ENCODE measurements at regions not wholly inside any gene's neighbourhood (a gene's known extent, or its start where the extent isn't known, plus 50 kb on each side); places are given as distances from the start of the nearest gene placed in this dataset.

DNA sequence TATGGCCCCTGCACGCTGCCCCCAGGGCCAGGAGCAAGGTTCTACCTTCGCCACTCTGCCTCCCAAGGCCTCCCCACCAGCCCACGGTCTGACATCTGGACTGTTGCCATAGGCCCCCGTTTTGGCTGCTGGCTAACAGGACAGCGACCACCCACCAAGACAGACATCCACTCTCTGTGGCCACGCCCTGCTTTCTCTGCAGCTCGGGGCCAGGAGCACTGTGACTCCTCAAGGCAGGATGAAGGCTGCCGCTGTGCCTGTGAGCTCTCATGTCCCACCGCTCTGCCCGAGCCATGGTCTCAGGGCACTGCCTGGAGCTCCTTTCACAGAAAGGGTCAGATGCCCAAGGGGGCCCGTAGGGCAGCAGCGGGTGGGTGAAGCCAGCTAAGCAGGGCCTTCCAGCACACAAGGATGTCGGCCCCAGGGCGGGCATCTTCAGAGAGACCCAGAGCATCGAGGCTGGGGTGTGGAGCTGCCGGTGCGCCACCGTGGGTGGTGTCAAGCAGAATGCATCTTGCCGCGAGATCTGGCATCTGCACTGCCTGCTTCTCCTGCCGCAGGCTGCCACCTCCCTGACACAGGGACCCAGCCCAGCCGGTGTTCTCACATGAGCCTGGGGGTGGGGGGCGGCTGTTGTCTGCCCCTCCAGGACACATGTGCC, 92.2 kb upstream of the ADAMTS2 start:
- FAIRE-seq: no peak
- no peak for TF ChIP-seq POLR2AphosphoS5 (IDR thresholded peaks at IDR 0.05; ENCODE audit: insufficient read depth, low read depth, low read length)
- no peak for TF ChIP-seq JUN (IDR thresholded peaks at IDR 0.05; ENCODE audit: borderline replicate concordance, insufficient read depth, insufficient read length, low read depth)
- no peak for TF ChIP-seq POLR2A (IDR thresholded peaks at IDR 0.05; ENCODE audit: low read depth, low read length)
- no peak for TF ChIP-seq FOS (IDR thresholded peaks at IDR 0.05; ENCODE audit: borderline replicate concordance, insufficient read depth, low read length)
- TF ChIP-seq EZH2 (IDR thresholded peaks at IDR 0.05; ENCODE audit: borderline replicate concordance, low read depth, low read length, severe bottlenecking): no peak
- no peak for TF ChIP-seq GATA2 (IDR thresholded peaks at IDR 0.05; ENCODE audit: insufficient read depth, insufficient read length, low read depth, low read length)
- TF ChIP-seq, protein P1, sequence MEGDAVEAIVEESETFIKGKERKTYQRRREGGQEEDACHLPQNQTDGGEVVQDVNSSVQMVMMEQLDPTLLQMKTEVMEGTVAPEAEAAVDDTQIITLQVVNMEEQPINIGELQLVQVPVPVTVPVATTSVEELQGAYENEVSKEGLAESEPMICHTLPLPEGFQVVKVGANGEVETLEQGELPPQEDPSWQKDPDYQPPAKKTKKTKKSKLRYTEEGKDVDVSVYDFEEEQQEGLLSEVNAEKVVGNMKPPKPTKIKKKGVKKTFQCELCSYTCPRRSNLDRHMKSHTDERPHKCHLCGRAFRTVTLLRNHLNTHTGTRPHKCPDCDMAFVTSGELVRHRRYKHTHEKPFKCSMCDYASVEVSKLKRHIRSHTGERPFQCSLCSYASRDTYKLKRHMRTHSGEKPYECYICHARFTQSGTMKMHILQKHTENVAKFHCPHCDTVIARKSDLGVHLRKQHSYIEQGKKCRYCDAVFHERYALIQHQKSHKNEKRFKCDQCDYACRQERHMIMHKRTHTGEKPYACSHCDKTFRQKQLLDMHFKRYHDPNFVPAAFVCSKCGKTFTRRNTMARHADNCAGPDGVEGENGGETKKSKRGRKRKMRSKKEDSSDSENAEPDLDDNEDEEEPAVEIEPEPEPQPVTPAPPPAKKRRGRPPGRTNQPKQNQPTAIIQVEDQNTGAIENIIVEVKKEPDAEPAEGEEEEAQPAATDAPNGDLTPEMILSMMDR (IDR thresholded peaks at IDR 0.05; ENCODE audit: extremely low read depth in 1 of 2, insufficient read depth in 1 of 2, low read depth in 1 of 2, low read length in 2 of 2): no peak
- TF ChIP-seq, protein P2, sequence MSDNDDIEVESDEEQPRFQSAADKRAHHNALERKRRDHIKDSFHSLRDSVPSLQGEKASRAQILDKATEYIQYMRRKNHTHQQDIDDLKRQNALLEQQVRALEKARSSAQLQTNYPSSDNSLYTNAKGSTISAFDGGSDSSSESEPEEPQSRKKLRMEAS (IDR thresholded peaks at IDR 0.05; ENCODE audit: insufficient read depth, insufficient read length): no peak
- TF ChIP-seq MYC (IDR thresholded peaks at IDR 0.05; ENCODE audit: low read depth, low read length): no peak
- H3K9ac ChIP-seq (replicated peaks; ENCODE audit: extremely low read depth, insufficient read depth, low read length): no peak overlapping the region
- intact Hi-C loops (cut with micrococcal nuclease) (no loop called here), dilution Hi-C loops (cut with MboI; ENCODE audit: extremely low pct_ligation_motif_present, low sequenced_read_pairs) (no loop called here)
- no peak overlapping the region for H3K27ac ChIP-seq (ENCODE audit: insufficient read depth, low read depth, low read length)
- ChIA-PET CTCF (no interaction called here), POLR2A (no interaction called here)
- no peak overlapping the region for H2AFZ ChIP-seq (ENCODE audit: low read depth, low read length)
- H3K27me3 ChIP-seq (ENCODE audit: control insufficient read depth in 2 of 2, insufficient read depth in 2 of 2, low read length in 2 of 2): no peaks in the 10 kb centered on the region
- no peak for DNase-seq (ENCODE audit: low read depth, low spot score)
- BruUV-seq (replicated peaks): no TSS peak
- no peak overlapping the region for H3K4me3 ChIP-seq (replicated peaks in 1 of 3; ENCODE audit: insufficient read depth in 1 of 3, low read depth in 1 of 3, low read length in 3 of 3)
- no peaks in the 10 kb centered on the region for H3K79me2 ChIP-seq (ENCODE audit: control insufficient read depth, insufficient read depth, low read length)
- no peaks in the 10 kb centered on the region for H3K9me3 ChIP-seq (replicated peaks; ENCODE audit: control insufficient read depth, insufficient read depth, low read length)
- H3K4me1 ChIP-seq (ENCODE audit: control insufficient read depth, extremely low read depth, insufficient read depth, low read length): no peaks in the 10 kb centered on the region
- H3K36me3 ChIP-seq (ENCODE audit: control insufficient read depth in 2 of 2, extremely low read depth in 1 of 2, insufficient read depth in 2 of 2, low read length in 2 of 2): no peaks in the 10 kb centered on the region
- H4K20me1 ChIP-seq (replicated peaks; ENCODE audit: control insufficient read depth, extremely low read depth, insufficient read depth, low read length): no peaks in the 10 kb centered on the region
- no peak overlapping the region for H3K4me2 ChIP-seq (ENCODE audit: insufficient read depth, low read length)
- no peaks in the 10 kb centered on the region for H3K9me1 ChIP-seq (replicated peaks; ENCODE audit: control insufficient read depth, extremely low read depth, insufficient read depth, low read length)

All from endothelial cell of umbilical vein (primary cell).